ENCODE measurements at regions not wholly inside any gene's neighbourhood (a gene's known extent, or its start where the extent isn't known, plus 50 kb on each side); places are given as distances from the start of the nearest gene placed in this dataset.

DNA sequence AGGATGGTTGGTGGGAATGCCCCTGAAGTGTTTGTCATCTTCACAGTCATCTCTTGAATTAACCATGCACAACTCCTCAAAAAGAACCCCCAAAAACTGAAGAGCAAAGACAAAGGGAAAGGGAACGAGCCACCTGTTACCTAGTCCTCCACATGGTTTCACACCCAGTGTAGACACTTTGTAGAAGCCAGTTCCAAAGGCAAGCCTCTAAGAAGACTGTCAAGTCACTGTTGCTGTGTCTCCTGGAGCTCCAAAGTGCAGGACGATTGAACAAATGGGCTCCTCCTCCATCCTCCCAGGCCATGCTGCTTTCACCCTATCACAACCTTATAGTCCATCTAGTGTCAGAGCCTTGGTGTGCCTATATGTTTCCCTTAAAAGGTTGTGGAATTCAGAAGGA lies 277.6 kb upstream of the PRDM1 start:
- Histone ChIP-seq H4K20me1 (ENCODE audit: insufficient read depth) (no peaks in the 10 kb centered on the region), H3K4me3 (ENCODE audit: low read depth in 2 of 2, low read length in 1 of 2) (no peak overlapping the region), H3K9ac (no peak overlapping the region), H3K36me3 (replicated peaks in 1 of 2; ENCODE audit: control insufficient read depth in 1 of 2, insufficient read depth in 2 of 2, low read length in 1 of 2) (no peaks in the 10 kb centered on the region), H3K9me3 (no peaks in the 10 kb centered on the region), H3K4me2 (no peak overlapping the region), H2AFZ (ENCODE audit: low read depth) (no peak overlapping the region), H3K27ac (ENCODE audit: low read depth in 2 of 2, low read length in 1 of 2) (no peak overlapping the region), H3K9me2 (no peaks in the 10 kb centered on the region), H3K79me2 (ENCODE audit: insufficient read depth) (no peaks in the 10 kb centered on the region), H3K27me3 (ENCODE audit: insufficient read depth) (no peaks in the 10 kb centered on the region), H3K4me1 (ENCODE audit: control insufficient read depth in 1 of 2, insufficient read depth in 2 of 2, low read depth in 1 of 2, low read length in 1 of 2) (0 out of 4 replicates have a peak, but pooled peaks cover 0 to 23% of the 10 kb centered on the region in 2 experiments), H3F3A (replicated peaks; ENCODE audit: insufficient read depth) (peaks cover 11% of the 10 kb centered on the region)
- WGBS (ENCODE audit: low lambda C conversion rate), result 66% methylated on average over 2 of the region's 2 CpGs
- ChIA-PET CTCF (no interaction called here), POLR2A (no interaction called here)
- TF ChIP-seq, protein P1, sequence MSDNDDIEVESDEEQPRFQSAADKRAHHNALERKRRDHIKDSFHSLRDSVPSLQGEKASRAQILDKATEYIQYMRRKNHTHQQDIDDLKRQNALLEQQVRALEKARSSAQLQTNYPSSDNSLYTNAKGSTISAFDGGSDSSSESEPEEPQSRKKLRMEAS (IDR thresholded peaks at IDR 0.05; ENCODE audit: low read depth), result no peak
- TF ChIP-seq GATA2 (CRISPR knock-in tag; IDR thresholded peaks at IDR 0.05) (no peak), NFIC (IDR thresholded peaks at IDR 0.05; ENCODE audit: borderline replicate concordance) (no peak)
- TF ChIP-seq, protein P2, sequence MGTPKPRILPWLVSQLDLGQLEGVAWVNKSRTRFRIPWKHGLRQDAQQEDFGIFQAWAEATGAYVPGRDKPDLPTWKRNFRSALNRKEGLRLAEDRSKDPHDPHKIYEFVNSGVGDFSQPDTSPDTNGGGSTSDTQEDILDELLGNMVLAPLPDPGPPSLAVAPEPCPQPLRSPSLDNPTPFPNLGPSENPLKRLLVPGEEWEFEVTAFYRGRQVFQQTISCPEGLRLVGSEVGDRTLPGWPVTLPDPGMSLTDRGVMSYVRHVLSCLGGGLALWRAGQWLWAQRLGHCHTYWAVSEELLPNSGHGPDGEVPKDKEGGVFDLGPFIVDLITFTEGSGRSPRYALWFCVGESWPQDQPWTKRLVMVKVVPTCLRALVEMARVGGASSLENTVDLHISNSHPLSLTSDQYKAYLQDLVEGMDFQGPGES (IDR thresholded peaks at IDR 0.05; ENCODE audit: low read depth, low read length), result no peak
- TF ChIP-seq, protein P3, sequence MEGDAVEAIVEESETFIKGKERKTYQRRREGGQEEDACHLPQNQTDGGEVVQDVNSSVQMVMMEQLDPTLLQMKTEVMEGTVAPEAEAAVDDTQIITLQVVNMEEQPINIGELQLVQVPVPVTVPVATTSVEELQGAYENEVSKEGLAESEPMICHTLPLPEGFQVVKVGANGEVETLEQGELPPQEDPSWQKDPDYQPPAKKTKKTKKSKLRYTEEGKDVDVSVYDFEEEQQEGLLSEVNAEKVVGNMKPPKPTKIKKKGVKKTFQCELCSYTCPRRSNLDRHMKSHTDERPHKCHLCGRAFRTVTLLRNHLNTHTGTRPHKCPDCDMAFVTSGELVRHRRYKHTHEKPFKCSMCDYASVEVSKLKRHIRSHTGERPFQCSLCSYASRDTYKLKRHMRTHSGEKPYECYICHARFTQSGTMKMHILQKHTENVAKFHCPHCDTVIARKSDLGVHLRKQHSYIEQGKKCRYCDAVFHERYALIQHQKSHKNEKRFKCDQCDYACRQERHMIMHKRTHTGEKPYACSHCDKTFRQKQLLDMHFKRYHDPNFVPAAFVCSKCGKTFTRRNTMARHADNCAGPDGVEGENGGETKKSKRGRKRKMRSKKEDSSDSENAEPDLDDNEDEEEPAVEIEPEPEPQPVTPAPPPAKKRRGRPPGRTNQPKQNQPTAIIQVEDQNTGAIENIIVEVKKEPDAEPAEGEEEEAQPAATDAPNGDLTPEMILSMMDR (IDR thresholded peaks at IDR 0.05), result no peak
- no peak for DNase-seq

DNA sequence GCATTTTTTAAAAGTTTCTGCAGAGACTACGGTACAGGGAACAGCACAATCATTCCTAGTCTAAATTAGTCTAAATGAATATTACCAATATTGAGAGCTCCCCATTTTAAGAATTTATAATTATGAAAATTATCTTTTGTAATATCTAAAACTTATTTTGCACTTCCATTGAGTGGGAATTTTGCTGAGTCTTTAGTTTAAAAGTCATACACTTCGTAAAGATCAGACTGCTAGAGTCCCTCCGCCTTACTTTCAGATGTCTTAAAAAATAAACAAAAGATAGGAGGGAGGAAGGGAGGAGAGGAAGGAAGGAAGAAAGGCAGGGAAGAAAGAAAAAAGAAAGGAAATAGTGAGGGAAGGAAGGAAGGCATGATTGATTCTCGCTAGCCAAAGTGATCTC lies 278.2 kb upstream of the PRDM1 start:
- peaks cover 11% of the 10 kb centered on the region for H3F3A ChIP-seq (replicated peaks; ENCODE audit: insufficient read depth)
- no peak overlapping the region for H3K27ac ChIP-seq (ENCODE audit: low read depth in 2 of 2, low read length in 1 of 2)
- whole genome bisulfite sequencing (ENCODE audit: low lambda C conversion rate), result 86% methylated on average over 4 of the region's 4 CpGs
- DNase-seq, result no peak
- H3K27me3 ChIP-seq (ENCODE audit: insufficient read depth), result no peaks in the 10 kb centered on the region
- H4K20me1 ChIP-seq (ENCODE audit: insufficient read depth), result no peaks in the 10 kb centered on the region
- H3K4me3 ChIP-seq (ENCODE audit: low read depth in 2 of 2, low read length in 1 of 2), result no peak overlapping the region
- no peaks in the 10 kb centered on the region for H3K36me3 ChIP-seq (replicated peaks in 1 of 2; ENCODE audit: control insufficient read depth in 1 of 2, insufficient read depth in 2 of 2, low read length in 1 of 2)
- H3K9me3 ChIP-seq, result no peaks in the 10 kb centered on the region
- TF ChIP-seq TEAD4 (IDR thresholded peaks at IDR 0.05; ENCODE audit: borderline replicate concordance, insufficient read depth) (no peak), FOXM1 (IDR thresholded peaks at IDR 0.05; ENCODE audit: low read depth) (no peak), POLR2AphosphoS5 (IDR thresholded peaks at IDR 0.05; ENCODE audit: low read depth, low read length) (no peak), FOXJ3 (CRISPR knock-in tag; IDR thresholded peaks at IDR 0.05) (no peak), EZH2phosphoT487 (IDR thresholded peaks at IDR 0.05; ENCODE audit: borderline replicate concordance, low read depth) (no peak), TAF1 (IDR thresholded peaks at IDR 0.05; ENCODE audit: borderline replicate concordance, low read depth, low read length) (no peak)
- TF ChIP-seq, protein P1 (IDR thresholded peaks at IDR 0.05; ENCODE audit: low read depth), result no peak
- TF ChIP-seq, protein P2 (IDR thresholded peaks at IDR 0.05; ENCODE audit: low read depth, low read length), result no peak
- TF ChIP-seq, protein P4, sequence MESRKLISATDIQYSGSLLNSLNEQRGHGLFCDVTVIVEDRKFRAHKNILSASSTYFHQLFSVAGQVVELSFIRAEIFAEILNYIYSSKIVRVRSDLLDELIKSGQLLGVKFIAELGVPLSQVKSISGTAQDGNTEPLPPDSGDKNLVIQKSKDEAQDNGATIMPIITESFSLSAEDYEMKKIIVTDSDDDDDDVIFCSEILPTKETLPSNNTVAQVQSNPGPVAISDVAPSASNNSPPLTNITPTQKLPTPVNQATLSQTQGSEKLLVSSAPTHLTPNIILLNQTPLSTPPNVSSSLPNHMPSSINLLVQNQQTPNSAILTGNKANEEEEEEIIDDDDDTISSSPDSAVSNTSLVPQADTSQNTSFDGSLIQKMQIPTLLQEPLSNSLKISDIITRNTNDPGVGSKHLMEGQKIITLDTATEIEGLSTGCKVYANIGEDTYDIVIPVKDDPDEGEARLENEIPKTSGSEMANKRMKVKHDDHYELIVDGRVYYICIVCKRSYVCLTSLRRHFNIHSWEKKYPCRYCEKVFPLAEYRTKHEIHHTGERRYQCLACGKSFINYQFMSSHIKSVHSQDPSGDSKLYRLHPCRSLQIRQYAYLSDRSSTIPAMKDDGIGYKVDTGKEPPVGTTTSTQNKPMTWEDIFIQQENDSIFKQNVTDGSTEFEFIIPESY (IDR thresholded peaks at IDR 0.05; ENCODE audit: borderline replicate concordance, low read depth), result no peak
- H3K9ac ChIP-seq, result no peak overlapping the region
- no peaks in the 10 kb centered on the region for H3K9me2 ChIP-seq
- CTCF ChIA-PET, result no interaction called here
- H3K4me1 ChIP-seq (ENCODE audit: control insufficient read depth in 1 of 2, insufficient read depth in 2 of 2, low read depth in 1 of 2, low read length in 1 of 2), result 0 out of 4 replicates have a peak, but pooled peaks cover 0 to 23% of the 10 kb centered on the region in 2 experiments
- H3K79me2 ChIP-seq (ENCODE audit: insufficient read depth), result no peaks in the 10 kb centered on the region
- H3K4me2 ChIP-seq, result no peak overlapping the region
- POLR2A ChIA-PET, result no interaction called here
- no peak overlapping the region for H2AFZ ChIP-seq (ENCODE audit: low read depth)
